Activated CD8-positive, alpha-beta T cell treated with anti-CD3 and anti-CD28 coated beads, Interleukin-2, amount 10 ng/mL, durations not matched to agents 7 days and 5 days (primary cell): ENCODE measurements at regions not wholly inside any gene's neighbourhood (a gene's known extent, or its start where the extent isn't known, plus 50 kb on each side); places are given as distances from the start of the nearest gene placed in this dataset.

Experiments used
- ATAC-seq: fragments of 150-1000 bp; cut with Tn5 transposase; one replicate; pipeline ENCODE4 v1.10.0; 2021; ENCODE audit warnings: moderate library complexity
- CTCF ChIA-PET: fragments of 350-600 bp; sonication (Branson Sonifier 250); formaldehyde crosslinking; loops from one replicate; lab custom pipeline; 2021; ENCODE audit warnings: antibody characterized with exemption; lab: Charles Lee
- POLR2A ChIA-PET: fragments of 350-600 bp; sonication (Branson Sonifier 250); formaldehyde crosslinking; loops from one replicate; lab custom pipeline; 2021; ENCODE audit warnings: antibody characterized with exemption; lab: Charles Lee
- DNase-seq: peaks from one replicate; pipeline ENCODE4 v3.0.0-alpha.2; 2020
- H3K27ac Mint-ChIP-seq: one replicate; pipeline ENCODE4 v1.8.0; 2021; ENCODE audit warnings: mild to moderate bottlenecking, mixed read lengths
- H3K27me3 Mint-ChIP-seq: one replicate; pipeline ENCODE4 v1.8.0; 2021; ENCODE audit warnings: low read depth, mixed read lengths
- H3K36me3 Mint-ChIP-seq: one replicate; pipeline ENCODE4 v1.8.0; 2021; ENCODE audit warnings: low read depth, mixed read lengths
- H3K4me1 Mint-ChIP-seq: one replicate; pipeline ENCODE4 v1.8.0; 2021; ENCODE audit warnings: low read depth, mixed read lengths
- H3K4me3 Mint-ChIP-seq: one replicate; pipeline ENCODE4 v1.8.0; 2021; ENCODE audit warnings: mild to moderate bottlenecking, mixed read lengths
- H3K9me3 Mint-ChIP-seq: one replicate; pipeline ENCODE4 v1.8.0; 2022; ENCODE audit warnings: mixed read lengths; ENCODE audit not compliant: insufficient read depth

DNA sequence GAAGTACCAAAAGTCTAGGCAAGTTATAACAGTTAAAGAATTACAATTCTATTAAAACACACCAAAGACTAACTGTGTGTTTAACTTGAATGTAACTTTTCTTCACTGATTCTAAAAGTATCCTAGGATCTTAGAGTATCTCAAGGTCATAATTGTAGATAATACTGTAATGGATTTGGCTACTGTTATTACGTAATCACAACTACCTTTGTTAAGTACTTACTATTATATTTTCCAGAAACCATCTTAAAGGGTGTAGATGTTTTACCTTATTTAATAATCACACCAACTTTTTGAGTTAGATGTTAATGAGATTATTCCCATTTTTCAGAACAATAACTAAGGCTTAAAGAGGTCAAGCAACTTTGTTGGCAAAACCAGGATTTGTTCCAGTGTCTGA, 161.3 kb upstream of the REG3A start:
- Mint-ChIP-seq H3K4me3 (no peak overlapping the region), H3K27ac (no peak overlapping the region), H3K9me3 (peaks cover 6% of the 10 kb centered on the region), H3K27me3 (no peaks in the 10 kb centered on the region), H3K36me3 (no peaks in the 10 kb centered on the region), H3K4me1 (no peaks in the 10 kb centered on the region)
- ChIA-PET CTCF (no interaction called here), POLR2A (no interaction called here)
- DNase-seq (no peak), ATAC-seq (no peak)

DNA sequence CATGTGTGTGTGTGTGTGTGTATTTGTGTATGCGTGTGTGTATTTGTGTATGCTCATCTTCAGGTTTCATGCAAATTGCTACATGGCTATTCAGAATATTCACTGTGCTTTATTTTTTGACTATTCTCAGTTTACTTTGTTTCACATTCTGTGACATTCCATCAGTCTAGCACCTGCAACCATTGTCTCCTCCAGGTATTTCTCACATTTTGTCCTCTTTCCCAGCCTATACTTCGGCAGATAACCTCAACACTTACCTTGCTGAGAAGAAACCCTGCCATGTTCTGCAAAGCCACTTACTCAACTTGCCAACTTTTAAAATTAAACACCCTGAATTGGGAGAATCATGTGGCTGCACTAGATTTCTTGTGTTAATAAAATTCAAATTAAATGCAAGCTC, 135.4 kb upstream of the REG3A start:
- no peaks in the 10 kb centered on the region for H3K27me3 Mint-ChIP-seq

DNA sequence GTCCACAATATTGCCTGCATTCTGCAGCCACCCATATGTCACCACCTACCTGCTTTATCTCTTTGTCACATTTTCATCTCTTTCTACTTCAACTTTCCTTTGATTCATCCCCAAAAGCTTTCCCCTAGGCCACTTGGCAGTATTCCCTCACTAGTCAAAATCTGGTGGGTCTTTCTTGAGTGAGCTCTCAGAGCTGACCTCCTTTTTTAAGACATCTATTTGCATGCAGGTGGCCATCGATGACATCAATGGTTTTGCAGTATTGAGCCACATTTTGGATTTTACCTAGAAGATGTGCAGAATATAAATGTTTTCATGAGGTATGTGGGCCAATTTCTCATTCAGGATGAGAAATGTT, 133.4 kb upstream of the REG3A start:
- H3K36me3 Mint-ChIP-seq: no peaks in the 10 kb centered on the region
- H3K4me3 Mint-ChIP-seq: no peak overlapping the region
- H3K9me3 Mint-ChIP-seq: peaks cover 12% of the 10 kb centered on the region
- DNase-seq: no peak
- no peaks in the 10 kb centered on the region for H3K4me1 Mint-ChIP-seq
- no peak for ATAC-seq
- no peaks in the 10 kb centered on the region for H3K27me3 Mint-ChIP-seq
- ChIA-PET POLR2A (no interaction called here), CTCF (no interaction called here)
- no peak overlapping the region for H3K27ac Mint-ChIP-seq

More for the DNA sequence above, 135.4 kb upstream of the REG3A start:
- ATAC-seq (no peak), DNase-seq (no peak)
- no peaks in the 10 kb centered on the region for H3K4me1 Mint-ChIP-seq
- H3K27ac Mint-ChIP-seq: no peak overlapping the region
- CTCF ChIA-PET: no interaction called here
- no peak overlapping the region for H3K4me3 Mint-ChIP-seq
- no peaks in the 10 kb centered on the region for H3K9me3 Mint-ChIP-seq
- POLR2A ChIA-PET: no interaction called here
- H3K36me3 Mint-ChIP-seq: no peaks in the 10 kb centered on the region

DNA sequence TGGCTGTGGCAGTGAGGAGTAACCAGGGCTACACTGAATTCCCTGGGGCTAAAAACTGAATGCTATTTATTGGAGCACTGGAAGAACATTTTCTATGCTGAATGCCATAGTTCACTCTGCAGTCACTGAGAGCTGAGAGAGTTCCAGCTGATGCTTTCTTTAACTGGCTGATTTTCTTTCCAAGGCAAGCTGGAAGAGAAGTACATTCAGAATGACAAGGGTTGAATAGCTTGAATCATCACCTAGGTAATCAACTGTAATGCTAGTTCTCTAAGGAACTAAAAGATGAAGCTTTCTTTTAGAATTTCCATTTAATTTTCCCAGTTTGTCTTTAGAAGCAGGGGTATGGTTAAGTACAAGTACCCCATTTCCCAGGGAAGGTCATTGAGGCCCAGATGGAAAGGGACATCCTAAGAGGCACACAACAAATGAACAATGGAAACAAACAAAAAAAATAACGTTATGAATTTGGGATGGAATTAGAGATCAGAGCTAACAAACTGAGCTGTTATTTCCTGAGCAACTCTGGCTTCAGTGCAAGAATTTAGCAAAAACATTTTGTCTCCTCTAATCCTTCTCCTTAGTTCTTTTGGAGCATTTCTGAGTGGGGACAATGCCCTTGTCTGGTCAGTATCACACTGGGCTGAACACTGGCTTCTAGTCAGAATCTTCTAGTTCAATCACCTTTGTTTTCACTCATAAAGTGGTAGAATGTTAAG, 132.8 kb upstream of the REG3A start:
- Mint-ChIP-seq H3K9me3 (peaks cover 12% of the 10 kb centered on the region), H3K27ac (no peak overlapping the region), H3K27me3 (no peaks in the 10 kb centered on the region), H3K4me1 (no peaks in the 10 kb centered on the region), H3K4me3 (no peak overlapping the region), H3K36me3 (no peaks in the 10 kb centered on the region)
- ATAC-seq: no peak
- DNase-seq: no peak
- ChIA-PET CTCF (no interaction called here), POLR2A (no interaction called here)

DNA sequence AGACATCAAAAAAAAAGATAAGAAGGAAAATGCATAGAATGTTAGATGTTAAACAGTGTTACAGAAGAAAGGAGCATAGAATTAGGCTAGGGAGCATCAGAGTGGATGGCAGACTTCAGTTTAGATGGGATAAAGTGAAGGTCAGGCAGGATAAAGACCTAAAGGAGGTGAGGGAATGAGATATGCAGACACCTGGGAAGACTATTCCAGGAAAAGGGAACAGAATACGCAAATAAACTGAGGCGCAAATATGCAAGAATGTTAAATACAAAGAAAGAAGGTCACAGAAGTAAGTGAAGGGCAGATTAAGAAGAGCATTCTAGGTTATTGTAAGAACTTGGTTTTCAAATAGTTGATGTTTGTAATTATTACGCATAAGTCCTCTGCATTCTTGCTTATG, 116.3 kb upstream of the REG3A start:
- Mint-ChIP-seq H3K9me3 (no peaks in the 10 kb centered on the region), H3K4me3 (no peak overlapping the region), H3K36me3 (no peaks in the 10 kb centered on the region), H3K27me3 (no peaks in the 10 kb centered on the region), H3K4me1 (no peaks in the 10 kb centered on the region), H3K27ac (no peak overlapping the region)
- no peak for DNase-seq
- POLR2A ChIA-PET: no interaction called here
- no peak for ATAC-seq
- CTCF ChIA-PET: no interaction called here

DNA sequence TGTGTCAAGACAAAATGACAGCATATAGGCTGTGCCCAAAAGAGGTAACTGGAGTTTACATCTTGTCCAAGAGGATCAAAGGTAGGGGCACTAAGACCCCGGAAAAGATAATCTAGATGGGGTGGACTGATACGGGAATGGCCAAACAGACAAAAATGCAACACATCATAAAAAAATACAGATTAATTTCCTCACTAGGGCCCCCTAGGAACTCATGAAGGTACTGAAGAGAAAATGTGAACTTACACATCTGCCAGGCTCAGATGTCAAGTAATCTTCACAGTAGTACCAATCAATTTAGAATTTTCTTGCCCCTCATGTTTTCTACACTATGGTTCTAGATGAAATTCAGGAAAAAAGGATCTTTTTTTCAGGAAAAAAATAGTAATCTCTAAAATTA, 115.6 kb upstream of the REG3A start:
- POLR2A ChIA-PET: no interaction called here
- Mint-ChIP-seq H3K4me1 (no peaks in the 10 kb centered on the region), H3K36me3 (no peaks in the 10 kb centered on the region), H3K27me3 (no peaks in the 10 kb centered on the region), H3K27ac (no peak overlapping the region), H3K9me3 (no peaks in the 10 kb centered on the region), H3K4me3 (no peak overlapping the region)
- DNase-seq (no peak), ATAC-seq (no peak)
- CTCF ChIA-PET: interaction anchor here (1.8 kb wide), 1 partner anchor 17 kb away, joined by 3 read pairs; no protein-coding TSS in a partner anchor

DNA sequence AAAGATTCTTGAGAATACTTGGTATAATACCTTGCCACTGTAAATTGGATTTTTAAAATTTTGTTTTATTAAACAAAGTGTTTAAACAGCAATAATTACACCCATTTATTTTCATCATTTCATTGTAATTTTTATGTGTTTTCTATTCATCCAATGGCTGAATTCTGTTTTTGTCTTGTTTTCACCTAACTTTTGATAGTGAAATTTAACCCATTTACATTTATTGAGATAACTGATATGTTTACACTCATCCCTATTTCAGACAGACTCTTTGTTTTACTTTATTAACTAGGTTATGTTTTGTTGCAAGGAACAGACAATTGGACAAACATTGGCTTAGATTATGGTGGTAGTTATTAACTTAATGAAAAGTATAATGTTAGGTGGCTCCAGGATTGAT, 113.1 kb upstream of the REG3A start:
- H3K36me3 Mint-ChIP-seq: no peaks in the 10 kb centered on the region
- no peaks in the 10 kb centered on the region for H3K27me3 Mint-ChIP-seq

DNA sequence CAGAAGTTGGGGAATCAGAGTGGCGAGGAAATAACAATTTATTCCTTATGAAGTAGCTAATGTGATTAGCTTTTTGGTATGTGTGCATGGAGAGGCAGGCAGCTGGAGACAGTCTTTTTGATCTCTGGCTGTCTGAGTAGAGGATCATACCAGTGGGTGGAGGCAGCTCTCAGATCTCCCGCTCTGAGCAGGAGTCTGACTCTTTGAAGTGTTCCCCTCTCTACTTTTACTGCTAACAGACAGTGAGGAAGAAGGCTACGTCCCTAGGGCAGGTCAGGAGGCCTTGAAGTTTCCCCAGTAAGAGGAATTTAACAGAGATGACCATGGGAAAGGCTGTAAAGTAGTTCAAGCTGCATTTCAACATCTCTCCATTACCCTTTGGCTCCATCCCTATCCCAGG, 111.9 kb upstream of the REG3A start:
- H3K4me1 Mint-ChIP-seq: no peaks in the 10 kb centered on the region
- H3K9me3 Mint-ChIP-seq: no peaks in the 10 kb centered on the region
- H3K4me3 Mint-ChIP-seq: no peak overlapping the region
- POLR2A ChIA-PET: no interaction called here
- no peaks in the 10 kb centered on the region for H3K27me3 Mint-ChIP-seq
- CTCF ChIA-PET: no interaction called here
- no peak overlapping the region for H3K27ac Mint-ChIP-seq
- no peaks in the 10 kb centered on the region for H3K36me3 Mint-ChIP-seq
- ATAC-seq: no peak
- no peak for DNase-seq

More for the DNA sequence above, 113.1 kb upstream of the REG3A start:
- Mint-ChIP-seq H3K4me1 (no peaks in the 10 kb centered on the region), H3K9me3 (no peaks in the 10 kb centered on the region), H3K4me3 (no peak overlapping the region), H3K27ac (no peak overlapping the region)
- POLR2A ChIA-PET: no interaction called here
- CTCF ChIA-PET: no interaction called here
- ATAC-seq: no peak
- no peak for DNase-seq

DNA sequence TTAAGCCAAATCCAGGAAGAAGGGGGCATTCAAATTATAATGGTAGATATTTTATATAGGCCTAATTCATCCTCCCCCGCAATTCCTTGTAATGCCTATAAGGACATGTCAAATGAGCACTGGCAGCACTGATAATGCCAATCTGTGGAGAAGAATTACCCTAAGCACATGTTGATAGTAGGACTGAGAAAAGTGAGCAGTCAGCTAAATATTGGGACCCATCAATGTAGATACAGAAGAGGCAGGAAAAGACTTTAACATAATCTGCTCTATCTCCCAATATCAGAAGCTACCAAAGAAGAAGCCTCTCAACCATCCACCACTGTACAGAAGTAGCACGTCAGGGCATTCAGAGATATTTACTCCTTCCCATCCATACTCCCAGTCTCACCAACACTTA, 101.3 kb upstream of the REG3A start:
- Mint-ChIP-seq H3K27me3 (no peaks in the 10 kb centered on the region), H3K4me3 (no peak overlapping the region), H3K36me3 (no peaks in the 10 kb centered on the region), H3K9me3 (no peaks in the 10 kb centered on the region), H3K4me1 (no peaks in the 10 kb centered on the region), H3K27ac (no peak overlapping the region)
- ATAC-seq (no peak), DNase-seq (no peak)
- ChIA-PET POLR2A (no interaction called here), CTCF (no interaction called here)

DNA sequence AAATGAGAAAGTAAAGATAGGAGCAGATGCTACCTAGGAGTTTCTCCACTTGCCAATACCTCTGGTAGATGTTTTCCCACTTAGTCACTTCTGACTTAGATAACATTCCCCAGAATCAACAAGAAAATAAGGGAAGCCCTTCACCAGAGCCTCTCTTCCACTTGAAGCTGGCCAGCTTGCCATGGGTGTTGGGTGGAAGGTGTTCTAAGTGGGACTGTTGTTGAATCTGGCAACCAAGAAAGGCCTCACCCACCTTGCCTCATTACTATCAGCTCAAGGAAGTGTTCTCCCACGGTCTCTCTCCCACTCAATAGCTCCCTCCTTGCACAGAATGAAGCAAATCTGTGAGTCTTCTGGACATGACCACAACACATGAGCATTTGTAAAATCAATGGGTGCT, 100.4 kb upstream of the REG3A start:
- no peaks in the 10 kb centered on the region for H3K36me3 Mint-ChIP-seq
- no peaks in the 10 kb centered on the region for H3K9me3 Mint-ChIP-seq
- H3K4me1 Mint-ChIP-seq: no peaks in the 10 kb centered on the region
- POLR2A ChIA-PET: no interaction called here
- CTCF ChIA-PET: no interaction called here
- H3K27ac Mint-ChIP-seq: no peak overlapping the region
- no peak for DNase-seq
- ATAC-seq: no peak
- no peak overlapping the region for H3K4me3 Mint-ChIP-seq
- H3K27me3 Mint-ChIP-seq: no peaks in the 10 kb centered on the region

DNA sequence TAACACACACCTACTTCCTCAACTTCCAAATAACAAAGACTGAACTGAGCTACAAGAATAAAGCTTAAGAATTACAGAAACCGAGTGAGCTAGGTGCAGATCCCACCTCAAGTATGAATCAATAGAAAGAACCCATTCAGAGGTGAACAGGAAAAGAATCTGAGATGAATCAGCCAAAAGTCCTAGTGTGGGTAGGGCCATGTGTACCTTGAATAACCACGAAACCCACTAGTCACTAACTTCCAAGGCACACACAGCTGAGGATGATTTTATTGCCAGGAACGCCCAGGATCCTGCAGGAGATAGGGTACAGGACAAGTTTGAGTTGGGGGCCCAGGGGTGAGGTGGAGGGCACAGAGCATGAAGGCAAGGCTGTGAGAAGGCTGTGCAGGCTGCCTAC, 99.7 kb upstream of the REG3A start:
- H3K4me1 Mint-ChIP-seq: no peaks in the 10 kb centered on the region
- DNase-seq (no peak), ATAC-seq (no peak)
- no peaks in the 10 kb centered on the region for H3K36me3 Mint-ChIP-seq
- H3K9me3 Mint-ChIP-seq: no peaks in the 10 kb centered on the region
- no peaks in the 10 kb centered on the region for H3K27me3 Mint-ChIP-seq
- H3K27ac Mint-ChIP-seq: no peak overlapping the region
- ChIA-PET CTCF (interaction anchor here (1.6 kb wide), 1 partner anchor 15 kb away, joined by 3 read pairs; no protein-coding TSS in a partner anchor), POLR2A (no interaction called here)
- H3K4me3 Mint-ChIP-seq: no peak overlapping the region

DNA sequence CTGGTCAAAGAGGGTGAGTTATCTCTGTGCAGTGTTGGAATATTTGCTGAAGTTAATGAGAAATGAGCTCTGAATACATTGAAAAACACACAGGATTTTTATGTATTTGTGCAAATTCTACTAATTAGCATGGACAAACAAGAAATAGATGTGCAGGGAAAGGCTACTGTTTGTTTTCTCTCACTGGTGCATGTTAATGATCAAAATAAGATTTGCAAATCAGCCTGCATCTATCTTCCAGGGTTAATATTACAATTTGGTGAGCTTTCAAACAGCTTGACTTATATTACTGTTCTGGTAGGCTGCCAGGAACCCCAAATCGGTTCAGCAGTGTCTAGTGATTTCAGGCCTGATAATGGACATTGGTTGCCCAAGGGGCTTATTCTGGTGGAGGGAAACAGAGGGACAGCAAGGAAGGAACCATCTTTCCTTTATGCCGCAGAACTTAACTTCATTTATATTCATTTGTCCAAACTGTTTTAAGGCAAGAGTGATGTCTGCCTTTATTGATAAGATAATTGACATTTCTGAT, 93.8 kb upstream of the REG3A start:
- no peak overlapping the region for H3K4me3 Mint-ChIP-seq
- ChIA-PET CTCF (no interaction called here), POLR2A (no interaction called here)
- H3K4me1 Mint-ChIP-seq: no peaks in the 10 kb centered on the region
- H3K27me3 Mint-ChIP-seq: no peaks in the 10 kb centered on the region
- no peak overlapping the region for H3K27ac Mint-ChIP-seq
- no peak for DNase-seq
- no peaks in the 10 kb centered on the region for H3K9me3 Mint-ChIP-seq
- H3K36me3 Mint-ChIP-seq: no peaks in the 10 kb centered on the region
- ATAC-seq: no peak

DNA sequence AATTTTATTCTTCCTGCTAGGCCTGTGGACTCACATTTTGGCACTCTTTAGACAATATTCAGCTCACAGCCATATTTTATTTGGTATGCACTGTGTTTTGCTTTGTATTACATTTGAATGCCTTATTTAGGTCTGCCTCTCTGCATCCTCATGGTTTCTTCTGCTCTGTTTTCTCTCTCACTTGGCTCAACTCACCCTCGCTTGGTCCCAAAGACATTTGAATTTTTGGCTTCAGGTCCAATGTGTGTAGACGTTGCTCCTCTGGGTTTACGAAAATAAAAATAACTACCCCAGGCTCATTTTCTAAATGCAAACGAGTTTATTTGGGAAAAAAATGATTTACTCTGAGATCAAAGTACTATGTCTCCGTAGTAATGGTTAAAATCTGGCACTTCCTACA, 91.1 kb upstream of the REG3A start:
- ChIA-PET CTCF (no interaction called here), POLR2A (no interaction called here)
- H3K27me3 Mint-ChIP-seq: no peaks in the 10 kb centered on the region
- no peak overlapping the region for H3K27ac Mint-ChIP-seq
- H3K4me1 Mint-ChIP-seq: no peaks in the 10 kb centered on the region
- no peak for ATAC-seq
- H3K9me3 Mint-ChIP-seq: no peaks in the 10 kb centered on the region
- DNase-seq: no peak
- H3K36me3 Mint-ChIP-seq: no peaks in the 10 kb centered on the region
- no peak overlapping the region for H3K4me3 Mint-ChIP-seq
